ENCODE measurements at regions not wholly inside any gene's neighbourhood (a gene's known extent, or its start where the extent isn't known, plus 50 kb on each side); places are given as distances from the start of the nearest gene placed in this dataset.

DNA sequence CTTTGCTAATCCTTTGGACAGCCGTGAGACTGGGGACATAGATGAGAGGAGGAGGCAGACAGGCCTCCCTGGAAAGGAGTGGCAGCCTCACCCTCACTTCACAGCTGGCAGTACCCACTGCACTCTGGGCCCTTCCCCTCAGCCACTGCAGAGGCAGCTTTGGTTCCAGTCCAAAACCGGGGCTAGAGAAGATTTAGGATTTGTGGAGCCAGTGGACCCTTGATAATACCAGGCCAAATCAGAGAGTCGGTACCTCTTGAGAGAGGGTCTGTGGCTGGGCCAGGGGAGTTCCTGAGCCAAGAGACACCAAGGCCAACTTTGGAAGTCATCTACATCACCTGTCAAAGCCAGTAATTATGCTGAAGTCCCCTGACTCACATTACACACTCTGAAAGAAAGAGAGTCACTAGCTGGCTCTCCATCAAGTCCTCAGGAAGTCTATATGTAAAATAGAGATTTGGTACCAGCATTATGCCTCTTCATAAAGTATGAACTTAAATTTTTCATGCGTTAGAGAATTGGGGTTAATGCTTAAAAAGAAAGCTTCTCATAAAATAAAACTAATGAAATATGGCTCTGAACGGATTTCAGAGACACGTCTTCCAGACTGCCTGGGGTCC, 244.1 kb upstream of the SEMA6D start:
- no peak for DNase-seq (ENCODE audit: low read depth)

DNA sequence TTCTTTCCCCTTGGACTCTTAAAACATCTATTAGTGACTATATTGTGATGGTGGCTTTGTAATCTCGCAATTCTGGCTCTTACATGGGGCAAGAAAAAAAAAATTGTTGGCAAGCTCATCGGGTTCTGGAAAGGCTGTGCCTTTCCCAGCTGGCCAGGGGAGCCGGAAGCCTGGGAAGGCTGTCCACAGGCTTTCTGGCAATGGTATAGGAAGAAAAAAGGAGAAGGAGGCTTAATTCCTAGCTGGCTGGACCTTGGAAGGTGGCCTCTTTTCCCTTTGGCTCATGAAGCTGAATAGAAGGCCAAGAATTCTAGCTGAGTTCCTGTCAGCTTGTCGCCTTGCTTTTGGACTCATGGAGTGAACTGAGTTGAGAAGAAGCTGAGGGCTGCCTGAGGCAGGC, 243.5 kb upstream of the SEMA6D start:
- no peak for DNase-seq (ENCODE audit: low read depth)

DNA sequence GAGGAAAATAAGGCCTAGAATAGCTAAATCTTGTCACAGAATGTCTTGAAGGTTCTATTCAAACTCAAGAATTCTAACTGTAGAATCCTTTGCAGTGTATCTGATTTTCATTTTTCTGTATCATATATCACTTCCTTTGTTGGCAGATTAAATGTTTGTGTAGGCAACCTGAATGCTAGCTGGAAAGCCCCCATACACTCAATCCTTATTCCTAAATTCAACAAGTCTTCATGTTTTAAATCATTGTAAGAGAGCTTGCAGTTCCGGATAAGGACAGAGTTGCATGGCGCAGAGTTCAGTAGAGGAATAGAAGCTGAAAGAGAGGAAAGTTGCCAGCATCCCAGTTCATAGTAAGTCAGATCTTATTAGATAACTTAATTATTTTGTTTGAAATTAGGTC, 242.0 kb upstream of the SEMA6D start:
- DNase-seq (ENCODE audit: low read depth), result no peak

DNA sequence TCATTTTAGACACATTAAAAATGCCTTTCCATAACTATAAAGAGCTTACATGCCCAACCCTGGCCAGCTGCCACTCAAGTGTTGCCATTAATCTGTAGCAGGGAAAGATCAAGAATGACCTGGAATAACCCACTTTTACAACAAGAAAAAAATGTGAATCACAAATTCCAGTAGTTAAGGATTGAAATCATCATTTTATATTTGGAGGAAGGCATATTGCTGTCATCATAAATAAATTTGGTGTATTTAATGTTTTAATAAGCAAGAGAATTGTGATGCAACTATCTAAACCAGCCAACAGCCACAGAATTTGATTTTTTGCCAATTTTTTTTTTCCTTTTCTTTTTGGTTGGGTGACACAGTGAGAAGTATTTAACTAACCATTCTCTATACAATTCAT, 240.0 kb upstream of the SEMA6D start:
- DNase-seq (ENCODE audit: low read depth), result no peak

DNA sequence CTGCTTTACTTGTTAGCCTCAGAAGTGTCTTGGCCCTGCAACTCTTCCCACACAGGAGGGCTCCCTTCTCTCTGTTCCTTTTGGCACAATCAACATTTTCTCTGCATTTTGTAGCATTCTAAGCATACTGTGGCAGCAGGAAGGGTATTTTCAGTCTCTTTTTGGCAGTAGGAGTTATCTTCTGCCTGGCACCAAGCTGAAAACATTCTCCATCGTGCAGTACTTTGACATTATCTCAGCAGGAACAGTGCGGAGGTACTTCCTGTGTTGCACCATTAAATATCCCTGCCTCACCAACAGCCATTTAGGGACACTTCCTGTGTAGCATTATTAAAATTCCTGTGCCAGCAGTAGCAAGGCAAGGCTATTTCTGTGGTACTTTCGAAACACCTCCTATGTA, 233.2 kb upstream of the SEMA6D start:
- DNase-seq (ENCODE audit: low read depth), result no peak

DNA sequence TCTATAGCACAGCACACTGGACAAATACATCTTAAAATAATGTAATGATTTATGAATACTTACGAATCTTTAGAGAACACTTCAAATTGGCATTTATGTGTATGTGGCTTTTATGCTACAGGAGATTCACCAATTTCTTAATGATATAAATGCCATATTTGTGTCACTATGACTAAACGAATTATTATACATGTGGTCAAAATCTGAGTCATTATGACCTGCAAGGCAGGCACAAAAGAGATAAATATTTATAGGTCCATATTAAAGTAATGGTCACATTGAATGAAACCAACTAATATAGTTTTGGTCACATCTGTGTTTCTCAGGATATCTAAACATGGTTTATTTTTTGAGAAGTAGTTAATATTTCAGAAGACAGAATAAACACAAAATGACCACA, 232.3 kb upstream of the SEMA6D start:
- no peak for DNase-seq (ENCODE audit: low read depth)

DNA sequence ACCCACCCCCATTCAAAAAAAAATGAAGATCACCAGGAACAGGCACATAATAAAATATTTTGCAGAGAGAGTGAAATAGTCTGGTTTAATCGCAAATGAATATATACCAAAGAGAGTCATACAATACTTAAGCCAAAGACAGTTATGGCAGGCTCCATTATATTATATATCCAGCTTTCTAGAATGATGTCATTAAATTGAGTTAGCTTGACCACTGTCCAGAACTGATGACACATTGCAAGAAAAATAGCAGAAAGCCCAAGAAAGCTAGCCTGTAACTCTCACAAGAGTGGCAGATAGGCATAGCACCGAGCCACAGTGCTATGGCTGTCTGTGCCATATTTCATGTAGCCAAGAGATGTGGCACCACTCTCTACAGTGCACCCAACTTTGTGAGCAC, 231.9 kb upstream of the SEMA6D start:
- DNase-seq (ENCODE audit: low read depth), result no peak

DNA sequence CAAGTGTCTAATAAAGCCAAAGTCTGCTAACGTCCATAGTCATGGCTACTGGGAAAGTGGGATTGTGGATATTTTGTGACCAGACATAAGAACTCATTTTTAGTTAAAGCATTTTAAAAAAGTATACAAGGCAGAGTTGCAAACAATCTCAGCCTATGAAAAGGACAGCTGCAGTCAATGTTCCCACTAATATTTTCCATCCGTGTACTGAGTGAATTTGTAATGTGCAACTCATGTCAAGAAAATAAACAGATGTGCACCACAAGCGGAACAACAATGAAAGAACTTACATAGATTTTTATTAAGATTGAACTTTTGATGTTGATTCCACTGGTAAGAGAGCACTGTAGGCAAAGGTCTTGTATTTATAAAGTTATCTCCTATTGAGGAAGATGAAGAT, 231.3 kb upstream of the SEMA6D start:
- DNase-seq (ENCODE audit: low read depth), result no peak

DNA sequence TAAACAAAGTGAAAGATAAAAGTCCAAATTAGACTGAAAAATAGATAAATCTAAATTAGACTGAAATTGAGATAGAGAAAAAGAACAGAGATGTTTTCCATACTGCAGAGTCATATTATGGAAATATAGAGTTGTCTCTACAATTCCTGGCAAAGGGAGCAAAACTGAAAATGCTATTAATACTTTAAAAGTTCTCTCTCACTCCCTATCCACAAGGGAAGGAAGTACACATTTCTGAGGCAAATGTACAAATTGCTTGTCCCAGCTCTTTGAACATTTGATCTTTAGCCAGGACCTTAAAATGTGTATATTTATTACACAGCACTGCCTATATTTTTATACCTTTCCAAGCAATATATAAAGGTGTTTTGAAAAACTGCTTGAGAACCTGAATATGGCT, 225.1 kb upstream of the SEMA6D start:
- DNase-seq (ENCODE audit: low read depth), result no peak

DNA sequence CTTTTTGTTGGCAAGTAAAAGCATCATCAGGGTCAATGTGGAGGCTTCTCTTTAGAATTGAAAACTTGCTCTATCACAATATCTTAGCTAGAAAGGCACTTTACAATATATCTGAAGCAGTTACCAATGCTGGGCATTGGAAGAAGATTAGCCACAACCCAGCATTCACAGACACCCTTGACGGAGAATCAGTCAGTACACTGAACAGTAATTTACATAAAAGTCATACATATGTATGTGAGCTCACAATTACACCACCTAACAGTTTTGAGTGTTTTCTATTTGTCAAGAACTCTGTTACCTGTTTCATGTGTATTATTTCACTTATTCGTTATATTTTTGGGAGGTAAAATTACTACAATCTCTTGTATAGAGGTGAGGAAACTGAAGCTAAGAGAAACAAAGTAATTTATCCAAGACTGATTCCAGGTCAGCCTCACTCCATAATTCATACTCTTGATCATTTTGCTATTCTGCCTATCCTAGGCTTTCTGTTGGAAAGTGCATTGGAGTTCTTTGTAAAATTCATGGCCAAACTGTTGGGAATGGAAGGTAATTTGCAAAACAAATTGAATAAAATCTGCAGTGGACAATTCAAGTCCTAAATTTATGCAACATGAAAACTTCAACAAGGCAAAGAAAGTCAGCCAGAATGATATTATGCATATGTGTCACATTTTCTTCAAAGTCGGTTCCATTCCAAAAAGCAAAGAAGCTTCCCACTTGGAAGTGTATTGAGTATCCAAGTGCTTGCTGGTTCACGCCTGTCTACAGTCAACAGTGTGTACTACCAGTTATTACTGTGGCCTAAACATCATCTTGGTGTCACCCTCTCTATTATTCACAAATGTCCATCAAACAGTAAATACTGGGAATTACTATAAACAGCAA, 223.7 kb upstream of the SEMA6D start:
- DNase-seq (ENCODE audit: low read depth), result no peak

DNA sequence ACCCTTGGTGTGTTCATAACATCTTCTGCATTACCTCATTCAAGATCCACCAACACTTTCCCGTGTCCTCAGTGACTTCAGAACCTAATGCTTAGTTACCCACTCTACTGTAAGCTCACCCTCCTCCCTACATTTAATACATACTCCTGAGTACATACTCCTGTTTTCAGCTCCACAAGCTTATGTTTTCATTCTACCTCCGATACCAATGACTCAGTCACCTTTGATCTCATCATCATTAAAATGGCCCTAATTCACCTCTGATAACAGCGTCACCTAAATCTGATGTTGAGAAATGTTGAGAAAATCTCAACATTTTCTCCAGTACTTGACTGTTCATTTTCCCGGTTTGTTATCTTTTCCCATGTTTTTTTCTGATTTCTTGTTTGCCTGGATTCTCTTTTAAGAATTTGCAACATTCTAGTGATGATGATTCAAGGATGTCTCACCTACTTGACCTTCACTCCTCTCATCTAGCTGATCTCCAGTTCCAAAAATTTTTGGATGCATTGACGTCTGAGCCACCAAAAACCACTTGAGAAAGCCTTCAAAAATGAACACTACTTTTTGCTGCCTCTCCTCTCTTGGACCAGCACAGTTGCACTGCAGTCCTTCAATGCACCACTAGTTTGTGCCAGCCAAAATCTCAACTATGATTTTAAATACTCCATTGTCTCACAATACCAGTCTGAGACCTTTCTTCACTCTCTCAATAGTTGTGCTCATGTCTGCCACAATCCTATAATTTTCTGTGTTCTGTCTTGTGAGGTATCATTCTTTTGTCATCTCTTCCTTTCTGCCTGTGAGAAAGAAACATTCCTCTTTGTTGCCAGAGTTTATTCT, 220.7 kb upstream of the SEMA6D start:
- no peak for DNase-seq (ENCODE audit: low read depth)

DNA sequence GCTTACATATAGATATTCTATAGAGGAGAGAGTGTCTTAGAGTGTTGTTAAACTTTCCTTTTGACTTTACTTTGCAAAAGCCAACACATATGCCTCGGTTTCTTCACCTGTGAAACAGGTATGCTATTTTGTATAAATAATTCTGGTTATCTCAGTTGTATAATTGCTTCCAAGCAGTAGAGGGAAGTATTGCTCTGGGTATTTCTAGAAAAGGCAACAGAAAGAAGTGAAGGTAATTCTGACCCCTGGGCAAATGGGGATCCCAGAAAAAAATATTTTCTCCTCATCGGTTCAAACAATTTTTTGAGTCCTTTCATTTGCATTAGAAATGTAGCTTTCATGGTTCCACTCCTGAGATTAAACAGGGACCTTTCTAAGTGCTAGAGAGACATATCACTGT, 216.5 kb upstream of the SEMA6D start:
- no peak for DNase-seq (ENCODE audit: low read depth)

DNA sequence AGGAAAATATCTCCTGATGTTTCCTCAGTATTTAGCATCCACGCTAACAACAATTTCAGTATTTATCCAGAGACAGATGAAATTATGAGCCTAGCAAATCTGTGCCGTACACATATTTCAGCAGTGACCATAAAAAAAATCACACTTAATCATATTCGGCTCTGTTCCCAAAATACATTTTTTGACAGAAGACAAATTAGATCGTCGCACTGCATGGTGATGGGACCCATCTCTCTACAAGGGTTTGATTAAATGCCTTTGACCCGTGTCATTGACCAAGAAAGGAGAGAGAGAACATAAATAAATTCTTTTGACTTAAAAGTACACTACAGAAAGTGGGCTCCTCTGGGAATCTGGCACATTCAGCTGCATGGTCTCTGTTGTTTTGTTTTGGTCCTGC, 215.3 kb upstream of the SEMA6D start:
- no peak for DNase-seq (ENCODE audit: low read depth)

DNA sequence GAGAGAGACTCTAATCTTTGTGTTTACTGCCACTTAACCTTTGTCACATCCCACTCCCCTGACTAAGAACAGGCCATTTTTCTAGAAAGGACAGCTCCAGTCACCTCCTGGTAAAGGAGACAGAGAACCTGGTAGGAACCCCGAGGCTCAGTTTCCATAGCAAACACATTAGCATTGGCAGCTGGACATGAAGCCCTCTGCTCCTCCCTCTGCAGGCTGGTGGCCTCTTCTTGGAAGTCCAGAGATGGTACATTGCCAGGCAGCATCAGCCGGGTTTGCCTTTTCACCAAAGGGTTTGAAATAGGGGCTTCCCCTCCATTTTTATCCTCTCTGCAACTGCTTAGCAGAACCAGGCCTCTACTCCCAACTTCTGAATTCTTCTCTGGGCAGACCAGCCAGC, 213.4 kb upstream of the SEMA6D start:
- DNase-seq (ENCODE audit: low read depth), result no peak

DNA sequence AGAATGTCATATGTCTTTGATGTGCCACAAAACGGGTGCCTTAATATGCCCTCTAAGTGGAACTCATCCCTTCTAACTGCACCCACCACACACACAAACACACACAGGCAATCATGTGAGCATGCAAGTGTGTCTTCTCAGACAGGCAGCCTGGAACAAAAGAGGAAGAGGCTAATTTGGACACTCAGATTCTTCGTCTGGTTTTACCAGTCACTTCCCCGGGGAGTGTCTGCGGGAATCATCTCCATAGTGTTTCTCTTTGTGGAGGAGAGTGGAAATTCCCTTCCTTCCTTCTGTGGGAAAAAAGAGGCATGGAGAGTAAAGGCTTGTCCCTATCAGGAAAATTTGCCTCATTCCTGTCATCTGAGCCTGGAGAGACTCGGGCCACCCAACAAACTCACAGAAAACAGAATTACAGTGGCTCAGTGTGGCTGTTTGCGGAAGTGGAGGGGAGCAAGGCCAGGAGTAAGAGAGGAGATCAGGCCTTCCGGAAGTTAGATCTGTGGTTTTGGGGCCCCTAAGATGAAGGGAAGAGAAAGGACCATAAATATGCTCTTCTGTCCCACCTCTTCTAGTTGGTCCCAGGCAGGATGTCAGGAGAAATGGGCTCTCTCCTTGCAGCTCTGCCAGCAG, 212.6 kb upstream of the SEMA6D start:
- DNase-seq (ENCODE audit: low read depth), result no peak

DNA sequence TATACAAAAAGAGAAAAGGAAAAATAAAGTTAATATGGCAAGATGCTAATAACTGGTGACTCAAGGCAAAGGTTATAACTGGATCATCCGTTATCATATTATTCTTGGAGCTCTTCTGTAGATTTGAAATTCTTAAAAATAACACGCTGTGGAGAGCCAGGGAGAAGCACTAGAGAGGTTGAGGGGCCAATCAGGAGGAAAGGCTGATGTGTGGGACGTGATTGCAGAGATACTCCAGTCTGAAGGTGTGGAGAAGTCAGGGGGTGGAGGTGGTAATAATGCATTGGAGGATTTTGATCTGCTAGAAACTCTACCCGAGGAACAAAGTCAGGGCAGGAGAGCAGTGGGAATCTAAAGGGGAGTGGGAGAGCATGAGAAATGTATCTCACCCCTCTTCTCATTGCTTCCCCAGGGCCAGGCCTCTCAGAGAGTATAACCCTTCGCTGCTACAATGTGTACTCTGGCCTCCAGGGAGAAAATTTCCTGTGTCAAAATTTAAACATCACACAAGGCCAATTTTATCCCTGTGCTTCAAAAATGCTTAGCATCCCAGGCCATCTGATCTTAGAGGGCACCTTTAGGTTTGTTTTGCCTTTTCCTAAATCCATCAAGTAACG, 211.5 kb upstream of the SEMA6D start:
- DNase-seq (ENCODE audit: low read depth), result no peak

DNA sequence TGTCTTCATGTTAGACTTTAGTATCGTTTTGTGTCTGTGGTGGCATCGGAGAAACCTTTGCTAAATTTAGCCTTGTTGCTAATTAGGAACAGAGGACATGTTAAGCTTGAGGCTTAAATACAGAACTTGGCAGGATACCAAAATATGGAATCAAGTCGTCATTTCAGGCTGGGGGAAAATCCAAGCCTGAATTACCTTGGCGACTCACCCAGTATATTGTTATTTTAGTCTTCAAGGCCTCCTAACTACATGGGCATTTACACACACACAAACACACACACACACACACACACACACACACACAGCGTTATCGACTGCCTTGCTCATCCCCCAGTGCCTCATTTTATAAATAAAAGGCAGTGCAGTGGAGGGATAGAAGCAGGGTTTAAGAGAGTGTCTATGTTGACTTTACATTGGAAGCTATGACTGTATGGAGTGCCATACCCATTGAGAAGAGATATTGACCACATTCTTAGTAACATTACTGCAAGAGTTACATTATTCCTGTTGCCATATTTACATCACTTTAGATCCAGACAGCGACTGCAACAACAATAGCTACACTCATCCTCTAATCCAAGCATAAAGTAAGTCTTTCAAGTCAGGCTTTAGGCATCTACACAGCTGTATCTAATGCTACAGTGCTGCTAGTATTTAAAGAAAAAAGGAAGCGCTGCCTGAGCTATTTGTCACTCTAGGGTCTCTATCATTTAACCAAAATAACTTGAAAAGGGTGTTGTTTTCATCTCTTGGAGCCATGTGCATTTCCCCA, 210.8 kb upstream of the SEMA6D start:
- DNase-seq (ENCODE audit: low read depth), result no peak

DNA sequence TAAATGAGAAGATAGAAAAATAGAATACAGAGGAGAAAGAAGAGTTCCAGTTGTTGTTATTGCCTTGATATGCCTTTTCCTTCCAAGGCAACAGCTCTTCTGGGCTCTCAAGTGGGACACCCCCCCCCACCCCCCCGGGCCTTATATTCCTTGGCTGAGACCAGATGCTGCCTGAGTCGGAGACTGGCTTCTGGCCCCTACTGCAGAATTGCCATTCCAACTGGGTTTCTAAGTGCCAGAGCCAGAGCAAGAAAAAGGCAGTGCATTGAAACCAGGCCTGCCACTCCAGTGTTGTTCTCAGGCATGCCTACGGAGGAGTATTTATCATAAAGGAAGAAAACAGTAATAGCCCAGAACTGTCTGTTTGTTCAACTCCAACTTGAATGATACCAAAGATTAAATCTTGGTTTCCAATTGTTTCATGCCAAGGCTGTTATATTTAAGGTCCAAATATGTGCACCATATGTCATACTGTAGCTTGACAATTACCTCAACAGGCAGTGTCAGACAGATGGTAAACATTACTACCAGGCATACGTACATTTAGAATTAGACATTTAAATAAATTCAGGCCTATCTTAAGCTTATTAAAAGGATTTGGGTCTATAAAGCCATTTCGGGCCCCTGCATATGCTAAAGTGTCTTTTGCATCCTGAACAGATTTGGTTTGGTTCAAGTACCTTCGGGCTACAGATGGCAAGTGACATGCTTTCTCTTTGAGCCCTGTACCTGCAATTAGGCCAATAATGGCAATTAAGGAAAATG, 209.9 kb upstream of the SEMA6D start:
- no peak for DNase-seq (ENCODE audit: low read depth)

DNA sequence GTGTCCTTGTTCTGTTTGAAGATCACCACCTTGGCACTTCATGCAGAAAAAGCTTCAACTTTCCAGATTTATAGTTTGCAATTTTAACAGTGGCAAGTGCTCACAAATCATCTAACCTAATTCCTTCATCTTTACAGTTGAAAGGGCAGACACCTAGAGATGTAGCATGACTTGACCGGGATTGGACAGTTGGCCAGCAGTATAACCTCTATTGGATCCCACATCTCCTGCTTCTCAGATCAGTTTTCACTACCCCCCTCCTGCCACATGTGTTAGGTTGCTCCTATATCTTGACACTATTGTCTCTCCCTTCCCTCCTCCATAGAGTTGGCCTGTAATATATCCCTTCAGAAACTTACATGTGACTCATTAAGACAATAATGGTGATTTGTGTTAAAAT, 206.0 kb upstream of the SEMA6D start:
- no peak for DNase-seq (ENCODE audit: low read depth)

DNA sequence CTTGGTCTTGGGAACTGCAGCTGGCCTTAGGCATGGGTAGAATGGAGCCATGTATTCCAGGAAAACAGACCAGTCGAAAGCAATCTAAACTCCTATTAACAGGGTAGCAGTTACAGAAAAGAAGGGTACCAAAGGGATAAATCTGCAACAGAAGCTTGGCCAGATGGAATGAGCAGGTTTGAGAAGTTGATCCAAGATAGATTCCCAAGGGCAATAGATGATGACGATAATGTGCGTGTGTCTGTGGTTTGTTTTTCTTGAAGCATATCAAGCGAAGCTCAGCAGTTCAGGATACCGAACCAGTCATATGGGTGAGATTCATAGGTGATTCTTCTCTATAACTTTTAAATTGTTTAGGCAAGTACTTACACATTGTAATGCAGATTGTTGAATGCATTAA, 203.8 kb upstream of the SEMA6D start:
- no peak for DNase-seq (ENCODE audit: low read depth)
